ENCODE measurements at regions not wholly inside any gene's neighbourhood (a gene's known extent, or its start where the extent isn't known, plus 50 kb on each side); places are given as distances from the start of the nearest gene placed in this dataset.
"Not testable (repeated sequence)": the region's sequence is repeated elsewhere in the genome, so short reads cannot be mapped to it uniquely, and the experiment has no call there.

GRCh38 chr13:76296751-76297150 lies 589.5 kb downstream of the KCTD12 start:
- Histone ChIP-seq H3K9me3 (no peaks in the 10 kb centered on the region; the same call in 1 of the 2 replicates), H3K4me1 (no peaks in the 10 kb centered on the region), H3K36me3 (no peaks in the 10 kb centered on the region), H3K27me3 (no peaks in the 10 kb centered on the region), H3K4me3 (ENCODE audit: low read depth, low read length) (no peak overlapping the region)
- no peak for TF ChIP-seq CTCF (IDR thresholded peaks at IDR 0.05; ENCODE audit: low read depth, low read length)
- no peak for DNase-seq

- H3K36me3 ChIP-seq; H3K4me3 ChIP-seq (ENCODE audit: low read depth, low read length); H3K27me3 ChIP-seq; DNase-seq; H3K4me1 ChIP-seq; H3K9me3 ChIP-seq: not testable (repeated sequence)
These were observed 591.2 kb downstream of the KCTD12 start for GRCh38 chr13:76295020-76295419.

GRCh38 chr13:76293751-76294150 lies 592.5 kb downstream of the KCTD12 start:
- H3K27me3 ChIP-seq = no peaks in the 10 kb centered on the region
- no peak overlapping the region for H3K4me3 ChIP-seq (ENCODE audit: low read depth, low read length)
- TF ChIP-seq CTCF (IDR thresholded peaks at IDR 0.05; ENCODE audit: low read depth, low read length) = no peak
- H3K36me3 ChIP-seq = no peaks in the 10 kb centered on the region
- no peaks in the 10 kb centered on the region for H3K4me1 ChIP-seq
- H3K9me3 ChIP-seq = no peaks in the 10 kb centered on the region; the same call in 1 of the 2 replicates
- DNase-seq = no peak

- Histone ChIP-seq H3K9me3 (no peaks in the 10 kb centered on the region; the same call in 1 of the 2 replicates), H3K4me1 (no peaks in the 10 kb centered on the region), H3K4me3 (ENCODE audit: low read depth, low read length) (no peak overlapping the region), H3K27me3 (no peaks in the 10 kb centered on the region), H3K36me3 (no peaks in the 10 kb centered on the region)
- no peak for DNase-seq
- TF ChIP-seq CTCF (IDR thresholded peaks at IDR 0.05; ENCODE audit: low read depth, low read length) = no peak
These were observed 592.9 kb downstream of the KCTD12 start for GRCh38 chr13:76293346-76293745.

GRCh38 chr13:76292726-76293125 lies 593.5 kb downstream of the KCTD12 start:
- Histone ChIP-seq H3K9me3 (no peaks in the 10 kb centered on the region; the same call in 1 of the 2 replicates), H3K4me1 (no peaks in the 10 kb centered on the region)
- DNase-seq = no peak

GRCh38 chr13:76292031-76292430 lies 594.2 kb downstream of the KCTD12 start:
- no peak for DNase-seq
- no peak for TF ChIP-seq CTCF (IDR thresholded peaks at IDR 0.05; ENCODE audit: low read depth, low read length)

More at GRCh38 chr13:76292726-76293125, 593.5 kb downstream of the KCTD12 start:
- Histone ChIP-seq H3K36me3 (no peaks in the 10 kb centered on the region), H3K4me3 (ENCODE audit: low read depth, low read length) (no peak overlapping the region), H3K27me3 (no peaks in the 10 kb centered on the region)
- no peak for TF ChIP-seq CTCF (IDR thresholded peaks at IDR 0.05; ENCODE audit: low read depth, low read length)

GRCh38 chr13:76289558-76289957 lies 596.6 kb downstream of the KCTD12 start:
- no peaks in the 10 kb centered on the region for H3K36me3 ChIP-seq
- no peaks in the 10 kb centered on the region for H3K27me3 ChIP-seq
- DNase-seq = no peak
- no peaks in the 10 kb centered on the region for H3K4me1 ChIP-seq
- no peak for TF ChIP-seq CTCF (IDR thresholded peaks at IDR 0.05; ENCODE audit: low read depth, low read length)
- H3K4me3 ChIP-seq (ENCODE audit: low read depth, low read length) = no peak overlapping the region
- H3K9me3 ChIP-seq = no peaks in the 10 kb centered on the region

More at GRCh38 chr13:76292031-76292430, 594.2 kb downstream of the KCTD12 start:
- no peaks in the 10 kb centered on the region for H3K4me1 ChIP-seq
- H3K9me3 ChIP-seq = no peaks in the 10 kb centered on the region
- H3K36me3 ChIP-seq = no peaks in the 10 kb centered on the region
- H3K4me3 ChIP-seq (ENCODE audit: low read depth, low read length) = no peak overlapping the region
- H3K27me3 ChIP-seq = no peaks in the 10 kb centered on the region
